GM18505 (cell line): ENCODE measurements at regions not wholly inside any gene's neighbourhood (a gene's known extent, or its start where the extent isn't known, plus 50 kb on each side); places are given as distances from the start of the nearest gene placed in this dataset.
A peak's percentile ranks its signal among the peaks of the same experiment; 100 is the strongest.

Experiments used
- ATAC-seq: cut with Tn5 transposase; IDR thresholded peaks from one replicate; pipeline ENCODE4 v1.9.1; 2021; ENCODE audit not compliant: unreplicated experiment
- POLR2A ChIP-seq: IDR thresholded peaks from 4 replicates; pipeline ENCODE4 v1.6.1; 2011; ENCODE audit warnings: borderline replicate concordance; ENCODE audit not compliant: insufficient read depth, insufficient read length; ENCODE audit errors: extremely low read depth

GRCh38 chr16:74160759-74161158 lies 135.9 kb upstream of the PSMD7 start:
- TF ChIP-seq POLR2A, result no peak
- no peak for ATAC-seq

- no peak for ATAC-seq
- TF ChIP-seq POLR2A, result no peak
These were observed 142.8 kb upstream of the PSMD7 start for GRCh38 chr16:74153773-74154172.

GRCh38 chr16:74146643-74147042 lies 150.0 kb upstream of the PSMD7 start:
- TF ChIP-seq POLR2A, result no peak
- ATAC-seq, result no peak

- ATAC-seq, result no peak
- TF ChIP-seq POLR2A, result no peak
These were observed 153.4 kb upstream of the PSMD7 start for GRCh38 chr16:74143171-74143570.

GRCh38 chr16:74141015-74141414 lies 155.6 kb upstream of the PSMD7 start:
- TF ChIP-seq POLR2A, result no peak
- ATAC-seq, result no peak

- TF ChIP-seq POLR2A, result no peak
- no peak for ATAC-seq
These were observed 156.1 kb upstream of the PSMD7 start for GRCh38 chr16:74140557-74140956.

- ATAC-seq, result no peak
- no peak for TF ChIP-seq POLR2A
These were observed 172.8 kb upstream of the PSMD7 start for GRCh38 chr16:74123826-74124225.

GRCh38 chr16:74123195-74123594 lies 173.4 kb upstream of the PSMD7 start:
- no peak for TF ChIP-seq POLR2A
- no peak for ATAC-seq

- ATAC-seq, result no peak
- TF ChIP-seq POLR2A, result no peak
These were observed 178.8 kb upstream of the PSMD7 start for GRCh38 chr16:74117798-74118197.

- ATAC-seq, result no peak
- TF ChIP-seq POLR2A, result no peak
These were observed 183.1 kb upstream of the PSMD7 start for GRCh38 chr16:74113545-74113944.

GRCh38 chr16:74111456-74111982 lies 185.1 kb upstream of the PSMD7 start:
- TF ChIP-seq POLR2A, result no peak
- ATAC-seq, result no peak

GRCh38 chr16:74107795-74108610 lies 188.6 kb upstream of the PSMD7 start:
- peak; percentile 80 for ATAC-seq
- no peak for TF ChIP-seq POLR2A

- no peak for TF ChIP-seq POLR2A
- ATAC-seq, result no peak
These were observed 192.6 kb upstream of the PSMD7 start for GRCh38 chr16:74104022-74104421.

GRCh38 chr16:74101379-74102137 lies 195.1 kb upstream of the PSMD7 start:
- no peak for TF ChIP-seq POLR2A
- no peak for ATAC-seq
